Endodermal cell (in vitro differentiated cells): ENCODE measurements at regions not wholly inside any gene's neighbourhood (a gene's known extent, or its start where the extent isn't known, plus 50 kb on each side); places are given as distances from the start of the nearest gene placed in this dataset.

Source experiments
- DNase-seq: peaks from one replicate; pipeline ENCODE4 v3.0.0-alpha.2; 2017
- H3K27ac ChIP-seq: 2 replicates; pipeline ENCODE4 v1.5.1; 2013; ENCODE audit warnings: mild to moderate bottlenecking, low read depth, low read length, moderate library complexity
- H3K27me3 ChIP-seq: 2 replicates; pipeline ENCODE4 v1.6.1; 2013; ENCODE audit warnings: mild to moderate bottlenecking, low read length, moderate library complexity; ENCODE audit not compliant: insufficient read depth, control insufficient read depth, poor library complexity, severe bottlenecking
- H3K36me3 ChIP-seq: 2 replicates; pipeline ENCODE4 v1.7.0; 2013; ENCODE audit warnings: mild to moderate bottlenecking, low read length, moderate library complexity; ENCODE audit not compliant: control insufficient read depth, insufficient read depth
- H3K4me1 ChIP-seq: one replicate; pipeline ENCODE4 v1.7.0; 2013; ENCODE audit warnings: low read length; ENCODE audit not compliant: control insufficient read depth, insufficient read depth
- H3K4me3 ChIP-seq: 2 replicates; pipeline ENCODE4 v1.5.1; 2013; ENCODE audit warnings: mild to moderate bottlenecking, low read length, moderate library complexity
- H3K9ac ChIP-seq: 2 replicates; pipeline ENCODE4 v1.6.1; 2013; ENCODE audit warnings: mild to moderate bottlenecking, low read length, moderate library complexity; ENCODE audit not compliant: poor library complexity, severe bottlenecking; ENCODE audit errors: extremely low read depth
- H3K9me3 ChIP-seq: 2 replicates; pipeline ENCODE4 v1.6.1; 2013; ENCODE audit warnings: mild to moderate bottlenecking, low read length, moderate library complexity; ENCODE audit not compliant: control insufficient read depth
- H3K27ac Mint-ChIP-seq: 2 replicates; pipeline ENCODE4 v1.8.0; 2020; ENCODE audit warnings: mixed read lengths
- H3K27me3 Mint-ChIP-seq: 2 replicates; pipeline ENCODE4 v1.8.0; 2021; ENCODE audit warnings: mild to moderate bottlenecking, mixed read lengths; ENCODE audit not compliant: insufficient read depth
- H3K36me3 Mint-ChIP-seq: 2 replicates; pipeline ENCODE4 v1.8.0; 2020; ENCODE audit warnings: low read depth, mixed read lengths
- H3K4me1 Mint-ChIP-seq: 2 replicates; pipeline ENCODE4 v1.8.0; 2020; ENCODE audit warnings: mixed read lengths
- H3K4me3 Mint-ChIP-seq: 2 replicates; pipeline ENCODE4 v1.8.0; 2020; ENCODE audit warnings: mild to moderate bottlenecking, moderate library complexity, mixed read lengths
- H3K9me3 Mint-ChIP-seq: 2 replicates; pipeline ENCODE4 v1.8.0; 2020; ENCODE audit warnings: mild to moderate bottlenecking, mixed read lengths
- WGBS, 2 experiments: methylation state at CpG; one replicate each; pipeline versions ENCODE4 v1.1.5 to v1.1.7; 2013; ENCODE audit warnings: missing lambda C conversion rate in 2 of 2, mixed read lengths in 1 of 2; ENCODE audit not compliant: insufficient coverage in 1 of 2, insufficient read length in 1 of 2; 5-methylcytosine and 5-hydroxymethylcytosine counted together
- TF ChIP-seq, protein P1 (sequence below): fragments of 200-600 bp; sonication (generic); conservative IDR thresholded peaks from 2 replicates; pipeline ENCODE4 v1.5.0; 2021; ENCODE audit warnings: antibody characterized with exemption, mild to moderate bottlenecking

DNA sequence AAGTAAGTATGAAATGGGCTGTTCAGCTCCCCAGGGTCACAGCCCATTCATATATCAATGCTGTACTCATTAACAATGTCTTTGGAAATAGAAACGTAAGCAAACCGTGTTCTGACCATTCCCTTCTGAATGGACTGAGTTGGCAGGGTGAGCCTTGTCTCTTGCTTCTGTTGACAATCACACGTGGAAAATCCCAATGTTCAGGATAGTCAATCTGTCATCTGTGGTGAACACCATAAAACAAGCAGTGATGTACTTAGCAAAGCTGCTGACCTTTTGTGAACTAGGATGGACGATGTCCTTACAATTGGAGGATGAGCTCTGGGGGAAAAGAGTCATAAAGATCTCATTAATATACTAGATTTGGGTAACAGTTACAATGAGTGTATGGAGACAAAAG is 109.6 kb upstream of the PAQR3 start:
- Mint-ChIP-seq H3K4me1 (peaks cover 9% of the 10 kb centered on the region), H3K27ac (no peak overlapping the region), H3K4me3 (no peak overlapping the region), H3K27me3 (peaks cover 5% of the 10 kb centered on the region), H3K36me3 (no peaks in the 10 kb centered on the region), H3K9me3 (no peaks in the 10 kb centered on the region)
- Histone ChIP-seq H3K9me3 (no peaks in the 10 kb centered on the region), H3K36me3 (no peaks in the 10 kb centered on the region), H3K4me1 (no peaks in the 10 kb centered on the region), H3K4me3 (no peak overlapping the region), H3K27ac (no peak overlapping the region), H3K27me3 (no peaks in the 10 kb centered on the region), H3K9ac (no peak overlapping the region)
- DNase-seq = no peak
- TF ChIP-seq, protein P1, sequence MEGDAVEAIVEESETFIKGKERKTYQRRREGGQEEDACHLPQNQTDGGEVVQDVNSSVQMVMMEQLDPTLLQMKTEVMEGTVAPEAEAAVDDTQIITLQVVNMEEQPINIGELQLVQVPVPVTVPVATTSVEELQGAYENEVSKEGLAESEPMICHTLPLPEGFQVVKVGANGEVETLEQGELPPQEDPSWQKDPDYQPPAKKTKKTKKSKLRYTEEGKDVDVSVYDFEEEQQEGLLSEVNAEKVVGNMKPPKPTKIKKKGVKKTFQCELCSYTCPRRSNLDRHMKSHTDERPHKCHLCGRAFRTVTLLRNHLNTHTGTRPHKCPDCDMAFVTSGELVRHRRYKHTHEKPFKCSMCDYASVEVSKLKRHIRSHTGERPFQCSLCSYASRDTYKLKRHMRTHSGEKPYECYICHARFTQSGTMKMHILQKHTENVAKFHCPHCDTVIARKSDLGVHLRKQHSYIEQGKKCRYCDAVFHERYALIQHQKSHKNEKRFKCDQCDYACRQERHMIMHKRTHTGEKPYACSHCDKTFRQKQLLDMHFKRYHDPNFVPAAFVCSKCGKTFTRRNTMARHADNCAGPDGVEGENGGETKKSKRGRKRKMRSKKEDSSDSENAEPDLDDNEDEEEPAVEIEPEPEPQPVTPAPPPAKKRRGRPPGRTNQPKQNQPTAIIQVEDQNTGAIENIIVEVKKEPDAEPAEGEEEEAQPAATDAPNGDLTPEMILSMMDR = no peak
- WGBS, 2 experiments = 86 to 92% methylated on average over 1 to 4 of the region's 4 CpGs

DNA sequence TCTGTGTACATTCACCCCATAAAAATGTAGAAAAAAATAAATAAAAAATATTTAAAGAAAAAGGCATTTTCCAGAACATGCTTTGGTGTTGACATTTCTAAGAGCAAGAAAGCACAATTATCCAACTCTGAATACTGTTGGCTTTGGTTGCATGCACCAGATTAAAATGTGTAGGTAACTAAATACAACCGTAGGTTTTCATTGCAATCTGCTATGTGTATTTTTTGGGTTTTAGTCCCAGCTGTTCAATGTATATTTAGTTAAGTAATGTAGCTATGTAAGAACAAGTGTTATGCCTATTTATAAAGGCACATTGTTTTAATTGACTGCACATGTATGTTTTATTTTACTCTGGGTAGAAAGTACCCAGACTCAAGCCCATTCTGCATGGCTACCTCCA is 108.1 kb upstream of the PAQR3 start:
- WGBS, 2 experiments = 100% methylated on average over 1 of the region's 1 CpG
- H3K4me1 ChIP-seq = no peaks in the 10 kb centered on the region

DNA sequence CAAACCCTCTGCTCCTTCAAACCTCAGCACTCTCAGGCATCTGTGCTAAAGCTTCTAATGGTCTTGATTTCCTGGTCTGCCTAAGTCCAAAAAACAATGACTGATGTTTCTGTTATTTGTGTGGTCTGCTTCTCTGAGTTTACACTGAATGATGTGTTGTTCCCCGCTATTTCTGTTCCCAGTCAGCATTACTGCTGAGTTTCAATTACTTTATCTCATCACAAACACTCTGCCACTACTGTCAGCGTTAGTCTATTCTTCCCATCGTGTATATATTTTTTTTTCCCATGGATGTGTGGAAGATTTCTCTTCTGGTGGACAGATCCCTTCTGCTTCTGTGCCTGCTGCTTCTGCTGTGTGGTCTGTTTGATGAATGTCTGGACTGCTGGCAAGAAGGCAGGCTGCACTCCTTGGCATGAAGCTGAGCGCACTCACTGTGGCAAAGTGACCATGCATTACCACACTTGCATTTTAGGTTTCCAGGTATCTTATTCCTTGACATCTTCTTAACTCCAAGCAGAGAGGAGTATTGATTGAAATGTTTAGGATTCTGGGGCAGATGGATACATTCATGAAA is 106.9 kb upstream of the PAQR3 start:
- Histone ChIP-seq H3K9me3 (no peaks in the 10 kb centered on the region), H3K27ac (no peak overlapping the region), H3K36me3 (no peaks in the 10 kb centered on the region), H3K27me3 (no peaks in the 10 kb centered on the region), H3K4me1 (no peaks in the 10 kb centered on the region), H3K9ac (no peak overlapping the region), H3K4me3 (no peak overlapping the region)
- no peak for DNase-seq
- no peaks in the 10 kb centered on the region for H3K36me3 Mint-ChIP-seq
- H3K27ac Mint-ChIP-seq = no peak overlapping the region
- H3K27me3 Mint-ChIP-seq = peaks cover 5% of the 10 kb centered on the region
- no peak overlapping the region for H3K4me3 Mint-ChIP-seq
- H3K4me1 Mint-ChIP-seq = peaks cover 9% of the 10 kb centered on the region
- TF ChIP-seq, protein P1 = no peak
- WGBS, 2 experiments = 92 to 100% methylated on average over 1 to 4 of the region's 4 CpGs
- no peaks in the 10 kb centered on the region for H3K9me3 Mint-ChIP-seq

More for the DNA sequence above, 108.1 kb upstream of the PAQR3 start:
- Mint-ChIP-seq H3K4me3 (no peak overlapping the region), H3K36me3 (no peaks in the 10 kb centered on the region), H3K4me1 (peaks cover 9% of the 10 kb centered on the region), H3K27me3 (peaks cover 5% of the 10 kb centered on the region), H3K27ac (no peak overlapping the region), H3K9me3 (no peaks in the 10 kb centered on the region)
- no peak overlapping the region for H3K9ac ChIP-seq
- H3K9me3 ChIP-seq = no peaks in the 10 kb centered on the region
- H3K36me3 ChIP-seq = no peaks in the 10 kb centered on the region
- H3K27ac ChIP-seq = no peak overlapping the region
- DNase-seq = no peak
- H3K4me3 ChIP-seq = no peak overlapping the region
- no peaks in the 10 kb centered on the region for H3K27me3 ChIP-seq
- TF ChIP-seq, protein P1 = no peak
